NCI-H187 treated with DMSO at 0.1 percent for 48 hours (cell line): ENCODE measurements at regions not wholly inside any gene's neighbourhood (a gene's known extent, or its start where the extent isn't known, plus 50 kb on each side); places are given as distances from the start of the nearest gene placed in this dataset.

Experiments used
- DNase-seq: peaks from one replicate; lab custom pipeline; 2025; lab: John Stamatoyannopoulos, UW

GRCh38 chr1:38539931-38540330, 319.6 kb downstream of the RRAGC start:
- no peak for DNase-seq

GRCh38 chr1:38538834-38539233, 320.7 kb downstream of the RRAGC start:
- DNase-seq = no peak

- DNase-seq = no peak
These were observed 323.5 kb downstream of the RRAGC start for GRCh38 chr1:38536089-38536488.

DNA sequence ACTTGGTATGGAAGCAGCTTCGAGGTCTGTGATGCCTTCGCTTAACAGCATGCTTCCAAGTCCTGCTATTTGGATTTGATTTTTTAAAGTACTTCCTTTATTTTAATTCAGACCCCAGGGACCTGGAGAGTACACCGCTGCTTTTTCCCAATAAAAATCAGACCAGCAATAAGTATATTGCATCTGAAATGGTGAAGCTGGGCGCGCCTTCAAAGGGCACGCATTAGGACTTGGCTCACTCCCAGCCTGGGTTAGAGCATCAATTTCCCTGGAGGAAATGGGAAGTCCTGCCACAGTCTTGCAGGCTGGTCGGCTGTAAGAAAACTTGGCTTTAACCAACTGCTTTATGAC, 325.1 kb downstream of the RRAGC start:
- DNase-seq = no peak

- no peak for DNase-seq
These were observed 325.6 kb downstream of the RRAGC start for GRCh38 chr1:38533772-38534472.

DNA sequence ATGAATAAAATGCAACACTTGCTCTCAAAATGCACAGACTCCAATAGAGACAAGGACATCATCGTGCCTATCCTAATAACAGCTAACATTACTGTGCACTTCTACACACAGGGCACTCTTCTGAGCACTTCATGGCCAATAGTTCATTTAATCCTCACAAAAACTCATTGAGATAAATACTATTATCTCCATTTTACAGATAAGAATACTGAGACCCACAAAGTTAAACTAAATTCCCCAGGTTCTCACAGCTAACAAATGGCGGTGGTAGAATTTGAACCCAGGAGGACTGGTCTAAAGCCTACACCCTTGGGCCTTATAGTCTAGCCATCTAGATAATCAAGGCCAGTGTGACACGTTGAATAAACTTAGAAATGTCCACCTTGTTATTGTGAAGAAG, 328.6 kb downstream of the RRAGC start:
- no peak for DNase-seq

- DNase-seq = no peak
These were observed 329.6 kb downstream of the RRAGC start for GRCh38 chr1:38529946-38530345.

GRCh38 chr1:38529391-38529790, 330.2 kb downstream of the RRAGC start:
- DNase-seq = no peak

DNA sequence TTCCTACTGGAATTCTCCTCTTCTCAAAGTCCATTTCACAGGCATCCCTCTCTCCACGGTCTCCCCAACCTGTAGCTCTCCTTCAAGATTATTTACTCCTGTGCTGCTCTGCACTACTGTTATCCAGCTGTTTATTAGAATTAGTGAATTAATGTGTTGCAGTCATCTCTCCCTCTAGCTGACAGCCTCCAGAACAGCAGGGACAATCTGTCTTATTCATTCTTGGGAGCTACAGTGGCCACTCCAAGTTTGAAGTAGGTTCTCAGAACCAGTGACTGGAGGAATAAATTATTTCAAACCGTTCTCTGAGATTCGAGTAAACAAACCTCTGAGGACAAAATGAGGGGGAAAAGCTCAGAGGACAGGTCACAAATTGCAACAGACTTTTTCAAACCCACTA, 330.9 kb downstream of the RRAGC start:
- DNase-seq = no peak

DNA sequence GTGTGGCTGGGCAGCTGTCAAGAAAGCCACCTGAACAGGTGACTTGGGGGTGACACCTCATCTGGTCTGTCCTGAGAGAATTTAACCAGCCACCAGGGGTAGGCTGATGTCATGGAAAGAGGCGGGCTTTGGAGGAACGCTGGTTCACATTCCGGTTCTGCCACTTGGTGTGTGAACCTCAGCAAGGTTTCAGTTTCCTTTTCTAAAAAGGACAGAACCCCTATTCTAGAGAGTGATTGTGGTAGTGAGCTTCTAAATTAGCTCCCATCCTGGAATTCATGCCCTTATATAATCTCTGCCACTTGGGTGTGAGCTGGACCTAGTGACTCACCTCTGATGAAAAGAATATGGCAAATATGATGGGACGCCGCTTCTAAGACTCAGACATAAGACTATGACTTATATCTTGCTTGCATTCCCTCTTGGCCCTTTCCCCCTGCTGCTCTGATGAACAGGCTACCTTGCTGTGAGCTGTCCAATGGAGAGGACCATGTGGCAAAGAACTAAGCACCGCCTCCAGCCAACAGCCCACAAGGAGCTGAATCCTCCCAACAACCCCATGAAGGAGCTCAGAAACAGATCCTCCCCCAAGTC, 332.1 kb downstream of the RRAGC start:
- DNase-seq = no peak

DNA sequence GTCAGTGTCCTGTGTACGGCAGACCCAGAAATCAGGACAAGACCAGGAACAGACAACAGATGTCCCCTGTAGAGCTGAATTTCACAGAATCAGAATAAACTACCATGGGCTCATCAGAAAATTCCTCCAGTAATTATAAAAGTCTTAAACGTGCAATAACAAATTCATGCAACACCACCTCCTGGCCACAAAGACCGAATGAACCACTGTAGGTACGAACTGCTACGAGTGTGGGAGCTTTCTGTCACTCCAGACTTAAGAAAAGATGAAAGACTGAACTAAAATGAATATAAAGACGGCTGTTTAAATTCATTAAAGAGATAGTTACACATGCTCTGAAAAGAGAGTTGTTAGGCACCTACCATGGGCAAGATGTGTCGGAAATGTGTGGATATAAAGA, 333.5 kb downstream of the RRAGC start:
- DNase-seq = no peak

DNA sequence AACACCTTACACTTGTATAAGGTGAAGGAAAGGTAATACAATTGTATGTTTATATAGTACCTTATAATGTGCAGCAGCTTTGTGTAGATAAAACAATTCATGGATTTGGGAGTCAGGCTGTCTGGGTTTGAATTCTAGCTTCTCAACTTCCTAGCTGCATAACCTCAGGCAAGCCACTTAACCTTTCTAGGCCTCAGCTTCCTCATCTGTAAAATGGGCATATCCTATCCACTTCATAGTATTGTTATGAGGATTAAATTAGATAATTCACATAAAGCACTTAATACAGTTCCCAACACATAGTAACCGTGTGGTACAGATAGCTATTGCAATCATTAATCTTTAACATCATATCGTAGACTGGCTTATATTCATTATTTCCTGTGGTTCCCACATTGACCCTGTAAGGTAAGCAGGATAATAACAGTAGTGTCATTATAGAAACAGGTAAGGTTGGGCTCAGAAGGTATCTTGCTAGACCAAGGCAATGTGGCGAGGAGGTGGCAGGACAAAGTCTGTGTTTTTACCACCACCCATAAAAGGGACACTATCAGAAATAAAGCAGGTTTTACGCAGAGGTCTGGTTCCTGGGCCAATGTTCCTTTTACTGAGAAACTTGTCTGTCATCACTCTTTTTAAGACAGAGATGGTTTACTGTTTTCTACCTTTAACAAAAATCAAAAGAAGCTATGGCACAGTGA, 334.1 kb downstream of the RRAGC start:
- DNase-seq = no peak

GRCh38 chr1:38524025-38524641, 335.4 kb downstream of the RRAGC start:
- no peak for DNase-seq

DNA sequence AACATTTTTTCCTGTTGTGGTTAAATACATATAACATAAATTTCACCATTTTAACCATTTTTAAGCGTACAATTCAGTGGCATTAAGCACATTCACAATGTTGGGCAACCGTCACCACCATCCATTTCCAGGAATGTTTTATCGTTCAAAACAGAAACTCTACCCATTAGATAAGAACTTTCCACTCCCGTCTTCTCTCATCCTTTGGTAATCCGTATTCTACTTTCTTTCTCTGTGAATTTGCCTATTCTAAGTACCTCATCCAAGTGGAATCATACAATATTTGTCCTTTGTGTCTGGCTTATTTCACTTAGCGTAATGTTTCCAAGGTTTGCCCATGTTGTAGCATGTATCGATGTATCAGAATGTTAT, 336.0 kb downstream of the RRAGC start:
- no peak for DNase-seq

GRCh38 chr1:38522915-38523567, 336.5 kb downstream of the RRAGC start:
- no peak for DNase-seq

- DNase-seq = no peak
These were observed 343.0 kb downstream of the RRAGC start for GRCh38 chr1:38516560-38516959.

DNA sequence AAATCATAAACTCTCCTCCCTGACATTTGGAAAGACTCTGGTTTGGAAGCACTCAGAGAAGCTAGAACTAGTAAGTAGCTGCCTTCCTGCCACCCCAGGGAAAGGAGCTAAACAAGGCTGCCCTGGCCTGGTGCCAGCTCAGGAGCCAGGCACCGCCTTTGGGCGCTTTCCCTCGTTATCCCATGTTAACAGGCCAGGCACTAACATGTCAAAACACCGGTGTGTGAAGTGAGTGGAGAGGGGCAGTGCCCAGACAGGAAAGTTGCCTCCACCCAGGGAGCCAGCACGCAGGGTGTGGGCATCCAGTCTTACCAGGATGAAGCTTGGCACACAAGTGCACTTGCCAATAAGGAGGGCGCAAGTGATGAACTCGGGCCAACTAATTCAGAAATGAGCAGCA, 346.8 kb downstream of the RRAGC start:
- no peak for DNase-seq

- DNase-seq = no peak
These were observed 347.4 kb downstream of the RRAGC start for GRCh38 chr1:38512024-38512767.

DNA sequence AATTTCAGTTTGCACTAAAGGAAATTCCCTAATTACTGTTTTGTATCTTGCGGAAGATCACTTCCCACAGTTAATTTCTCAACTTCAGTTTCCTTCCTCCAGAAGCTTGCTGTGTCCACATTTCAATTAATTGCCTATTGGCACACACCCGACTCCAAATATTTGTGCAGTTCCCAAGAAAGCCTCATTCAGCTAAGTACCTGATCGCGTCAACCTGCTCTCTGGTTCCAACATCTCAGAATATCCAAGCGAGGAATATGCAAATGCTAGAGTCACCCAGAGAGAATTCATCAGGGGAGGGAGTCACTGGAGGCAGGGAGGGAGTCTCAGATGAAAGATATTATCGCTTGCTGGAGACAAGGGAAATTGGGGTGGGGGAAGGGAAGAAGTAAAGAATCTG, 351.3 kb downstream of the RRAGC start:
- DNase-seq = no peak

DNA sequence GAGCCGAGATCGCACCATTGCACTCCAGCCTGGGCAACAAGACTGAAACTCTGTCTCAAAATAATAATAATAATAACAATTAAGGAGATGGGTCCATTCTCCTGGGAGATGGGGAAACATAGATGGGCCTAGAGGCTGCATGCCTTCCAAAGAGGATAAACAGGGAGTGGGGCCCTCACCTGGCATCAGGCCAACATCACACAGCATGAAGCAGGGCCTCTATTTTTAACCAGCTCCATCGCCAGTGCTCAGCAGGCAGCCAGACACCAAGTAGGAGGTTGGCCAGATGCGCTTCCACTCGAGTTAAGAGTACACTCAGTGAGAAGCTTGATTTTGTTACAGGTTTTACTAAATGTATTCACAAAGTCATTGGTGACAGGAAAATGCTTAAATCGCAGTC, 352.0 kb downstream of the RRAGC start:
- no peak for DNase-seq

DNA sequence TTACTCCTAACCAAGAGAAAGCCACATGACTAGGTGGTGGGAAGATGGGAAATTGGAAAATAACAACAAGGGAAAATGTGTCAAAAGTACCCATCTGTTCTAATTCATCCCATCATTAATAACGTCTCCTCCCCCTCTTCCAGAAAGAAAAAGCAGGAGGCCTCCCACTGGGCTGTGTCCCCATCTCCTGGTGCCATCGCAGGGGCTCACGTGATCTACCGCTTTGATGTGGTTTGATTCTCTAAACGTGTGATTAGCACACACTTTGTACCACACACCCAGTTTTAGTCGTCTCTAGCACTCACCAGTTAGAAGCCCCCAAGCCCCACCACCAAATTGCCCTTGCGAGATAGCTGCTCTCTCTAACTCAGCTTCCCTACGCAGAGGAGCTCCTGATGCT, 353.6 kb downstream of the RRAGC start:
- DNase-seq = no peak

DNA sequence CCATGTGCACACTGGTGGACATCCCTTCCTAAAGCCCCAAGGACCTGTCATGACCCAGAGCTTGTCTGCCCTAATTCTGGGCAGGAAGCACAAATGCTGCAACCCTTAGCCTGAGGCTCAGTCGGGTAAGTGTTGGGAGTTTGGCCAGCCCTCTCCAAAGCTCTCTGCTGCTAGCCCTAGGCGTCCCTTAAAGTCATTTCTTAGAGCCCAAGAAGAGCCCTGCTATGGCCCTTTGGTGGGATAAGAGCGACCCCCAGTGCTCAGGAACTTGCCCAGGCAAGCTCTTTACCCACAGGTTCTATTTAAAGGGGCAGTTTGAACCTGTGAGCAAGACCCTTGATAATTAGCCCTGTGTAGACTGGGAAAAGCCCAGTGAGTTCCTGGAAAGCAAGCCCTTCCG, 356.8 kb downstream of the RRAGC start:
- DNase-seq = no peak
